DOHH2 (cell line): ENCODE measurements at regions not wholly inside any gene's neighbourhood (a gene's known extent, or its start where the extent isn't known, plus 50 kb on each side); places are given as distances from the start of the nearest gene placed in this dataset.

Experiments
- H3F3A ChIP-seq: fragments of 200-600 bp; sonication (generic), shearing (Covaris generic); 2 replicates; pipeline ENCODE4 v1.6.0; 2016; ENCODE audit warnings: antibody characterized with exemption, mild to moderate bottlenecking; ENCODE audit not compliant: control insufficient read depth, insufficient read depth
- H3K27ac ChIP-seq: fragments of 200-600 bp; sonication (generic); 2 replicates; pipeline ENCODE4 v1.5.1; 2014; ENCODE audit warnings: low read depth, mild to moderate bottlenecking, low read length, moderate library complexity
- H3K27me3 ChIP-seq: fragments of 200-600 bp; sonication (generic); 2 replicates; pipeline ENCODE4 v1.6.1; 2014; ENCODE audit warnings: mild to moderate bottlenecking, low read length, mixed read lengths; ENCODE audit not compliant: control insufficient read depth
- H3K36me3 ChIP-seq: fragments of 200-600 bp; sonication (generic); 2 replicates; pipeline ENCODE4 v1.6.1; 2014; ENCODE audit warnings: mild to moderate bottlenecking, low read length, moderate library complexity, mixed read lengths; ENCODE audit not compliant: control insufficient read depth
- H3K4me1 ChIP-seq: fragments of 200-600 bp; sonication (generic); 2 replicates; pipeline ENCODE4 v1.6.1; 2014; ENCODE audit warnings: mild to moderate bottlenecking, low read length, mixed read lengths; ENCODE audit not compliant: control insufficient read depth
- H3K4me2 ChIP-seq: fragments of 200-600 bp; sonication (generic); 2 replicates; pipeline ENCODE4 v1.6.0; 2014; ENCODE audit warnings: mild to moderate bottlenecking, low read length, moderate library complexity
- H3K4me3 ChIP-seq: fragments of 200-600 bp; sonication (generic); 2 replicates; pipeline ENCODE4 v1.5.1; 2014; ENCODE audit warnings: mild to moderate bottlenecking, low read length, mixed read lengths
- H3K79me2 ChIP-seq: fragments of 200-600 bp; sonication (generic); 2 replicates; pipeline ENCODE4 v1.6.1; 2014; ENCODE audit warnings: mild to moderate bottlenecking, low read length, mixed read lengths; ENCODE audit not compliant: control insufficient read depth
- H3K9me2 ChIP-seq: fragments of 200-600 bp; sonication (generic); replicated peaks from 2 replicates; pipeline ENCODE4 v1.6.1; 2014; ENCODE audit warnings: mild to moderate bottlenecking, low read length, mixed read lengths; ENCODE audit not compliant: control insufficient read depth
- H3K9me3 ChIP-seq: fragments of 200-600 bp; sonication (generic); 2 replicates; pipeline ENCODE4 v1.6.1; 2014; ENCODE audit warnings: antibody characterized with exemption, low read length, mixed read lengths; ENCODE audit not compliant: control insufficient read depth, insufficient read depth
- H4K20me1 ChIP-seq: fragments of 200-600 bp; sonication (generic); 2 replicates; pipeline ENCODE4 v1.6.0; 2014; ENCODE audit warnings: low read depth, mild to moderate bottlenecking, antibody characterized with exemption, low read length, moderate library complexity; ENCODE audit not compliant: control insufficient read depth, insufficient read depth
- EZH2phosphoT487 ChIP-seq: fragments of 200-600 bp; sonication (generic); IDR thresholded peaks from 2 replicates; pipeline ENCODE4 v1.6.1; 2017; ENCODE audit warnings: borderline replicate concordance, mild to moderate bottlenecking, antibody characterized with exemption, low read length, moderate library complexity, mixed read lengths
- TF ChIP-seq, protein P1 (sequence below): fragments of 200-600 bp; sonication (generic); IDR thresholded peaks from one replicate; pipeline ENCODE4 v1.5.1; 2014; ENCODE audit warnings: antibody characterized with exemption, mild to moderate bottlenecking, low read depth, low read length; ENCODE audit not compliant: poor library complexity, severe bottlenecking

DNA sequence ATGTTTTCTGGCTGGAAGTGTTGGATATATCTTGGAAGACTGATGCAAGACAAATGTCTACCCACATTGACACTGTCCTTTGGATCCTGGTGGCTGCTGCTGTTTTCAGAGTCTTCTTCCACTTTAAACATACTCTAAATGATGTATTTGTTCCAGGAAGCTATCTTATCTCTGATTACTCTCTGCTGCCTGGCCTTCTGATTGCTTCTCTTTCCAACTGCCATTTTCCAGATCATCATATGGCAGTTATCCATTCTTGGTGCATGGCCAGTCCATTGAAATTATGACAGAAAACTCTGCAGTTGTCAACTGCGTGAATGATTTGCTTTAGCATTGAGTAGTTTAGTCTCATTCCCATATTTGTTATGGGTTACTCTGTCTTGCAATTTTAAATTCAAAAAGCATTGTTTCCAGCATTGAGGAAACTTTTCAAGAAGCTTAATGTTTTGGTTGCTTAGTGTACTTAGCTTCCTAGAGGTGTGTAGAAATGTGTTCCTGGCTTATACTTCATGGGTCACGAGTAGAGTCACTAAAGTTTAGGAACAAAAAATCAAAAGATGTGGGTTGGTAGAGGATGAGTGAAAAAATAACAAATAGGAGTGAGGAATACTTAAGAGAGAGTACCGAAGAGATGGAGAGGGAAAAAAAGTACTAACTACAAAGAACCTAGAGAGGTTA, 268.3 kb upstream of the MTPN start:
- Histone ChIP-seq H3F3A (no peaks in the 10 kb centered on the region), H3K9me3 (no peaks in the 10 kb centered on the region), H3K4me1 (no peaks in the 10 kb centered on the region), H3K4me3 (no peak overlapping the region), H3K79me2 (no peaks in the 10 kb centered on the region), H3K27me3 (no peaks in the 10 kb centered on the region), H3K36me3 (no peaks in the 10 kb centered on the region), H3K9me2 (no peaks in the 10 kb centered on the region), H3K4me2 (no peak overlapping the region), H4K20me1 (no peaks in the 10 kb centered on the region), H3K27ac (no peak overlapping the region)
- TF ChIP-seq EZH2phosphoT487, result no peak
- TF ChIP-seq, protein P1, sequence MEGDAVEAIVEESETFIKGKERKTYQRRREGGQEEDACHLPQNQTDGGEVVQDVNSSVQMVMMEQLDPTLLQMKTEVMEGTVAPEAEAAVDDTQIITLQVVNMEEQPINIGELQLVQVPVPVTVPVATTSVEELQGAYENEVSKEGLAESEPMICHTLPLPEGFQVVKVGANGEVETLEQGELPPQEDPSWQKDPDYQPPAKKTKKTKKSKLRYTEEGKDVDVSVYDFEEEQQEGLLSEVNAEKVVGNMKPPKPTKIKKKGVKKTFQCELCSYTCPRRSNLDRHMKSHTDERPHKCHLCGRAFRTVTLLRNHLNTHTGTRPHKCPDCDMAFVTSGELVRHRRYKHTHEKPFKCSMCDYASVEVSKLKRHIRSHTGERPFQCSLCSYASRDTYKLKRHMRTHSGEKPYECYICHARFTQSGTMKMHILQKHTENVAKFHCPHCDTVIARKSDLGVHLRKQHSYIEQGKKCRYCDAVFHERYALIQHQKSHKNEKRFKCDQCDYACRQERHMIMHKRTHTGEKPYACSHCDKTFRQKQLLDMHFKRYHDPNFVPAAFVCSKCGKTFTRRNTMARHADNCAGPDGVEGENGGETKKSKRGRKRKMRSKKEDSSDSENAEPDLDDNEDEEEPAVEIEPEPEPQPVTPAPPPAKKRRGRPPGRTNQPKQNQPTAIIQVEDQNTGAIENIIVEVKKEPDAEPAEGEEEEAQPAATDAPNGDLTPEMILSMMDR, result no peak

DNA sequence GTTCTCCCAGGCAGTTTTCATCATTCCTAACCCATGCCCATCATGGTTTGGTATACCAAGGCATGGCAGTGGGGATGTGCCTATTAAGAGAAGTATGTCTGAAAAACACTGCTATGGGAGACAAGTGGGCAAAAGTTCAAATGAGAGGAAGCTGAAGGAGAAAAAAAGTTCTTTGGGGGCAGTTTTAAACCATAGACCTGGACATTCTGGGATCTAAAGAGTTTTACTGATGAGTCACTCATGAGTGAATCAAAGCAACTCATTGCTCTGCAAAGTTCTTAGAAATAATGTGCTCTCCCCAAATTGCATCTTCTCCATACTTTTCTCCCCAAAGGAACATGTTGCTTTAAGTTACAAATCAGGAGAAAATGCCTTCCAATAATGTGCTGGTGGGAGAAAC, 256.9 kb upstream of the MTPN start:
- no peak overlapping the region for H3K4me2 ChIP-seq
- H3K27ac ChIP-seq, result no peak overlapping the region
- no peaks in the 10 kb centered on the region for H4K20me1 ChIP-seq
- H3K9me3 ChIP-seq, result no peaks in the 10 kb centered on the region
- no peak overlapping the region for H3K4me3 ChIP-seq
- H3K27me3 ChIP-seq, result no peaks in the 10 kb centered on the region
- H3F3A ChIP-seq, result no peaks in the 10 kb centered on the region
- H3K4me1 ChIP-seq, result no peaks in the 10 kb centered on the region
- no peaks in the 10 kb centered on the region for H3K79me2 ChIP-seq
- H3K36me3 ChIP-seq, result no peaks in the 10 kb centered on the region
- TF ChIP-seq EZH2phosphoT487, result no peak
- TF ChIP-seq, protein P1, result no peak
- H3K9me2 ChIP-seq, result no peaks in the 10 kb centered on the region

DNA sequence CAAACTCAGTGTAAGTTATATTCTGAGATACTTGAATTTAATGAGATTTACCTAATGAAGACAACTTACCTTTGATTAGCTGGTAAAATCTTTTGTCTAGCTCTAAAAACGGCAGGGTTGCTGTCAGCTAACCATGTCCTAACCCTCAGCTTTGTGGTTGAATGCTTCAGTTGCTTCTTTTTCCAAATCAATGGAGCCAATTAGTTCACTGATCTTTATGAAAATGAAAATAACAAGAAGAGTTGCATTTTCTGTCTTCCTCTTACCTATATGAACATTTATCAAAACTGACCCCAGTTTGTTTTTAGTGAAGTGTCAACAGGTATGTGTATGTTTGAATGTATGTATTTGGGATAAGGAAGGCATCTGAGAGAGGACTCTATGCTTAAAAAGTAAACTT, 253.1 kb upstream of the MTPN start:
- Histone ChIP-seq H3K4me1 (no peaks in the 10 kb centered on the region), H3K36me3 (no peaks in the 10 kb centered on the region), H3K9me2 (no peaks in the 10 kb centered on the region), H4K20me1 (no peaks in the 10 kb centered on the region), H3K27ac (no peak overlapping the region), H3K79me2 (no peaks in the 10 kb centered on the region), H3K9me3 (no peaks in the 10 kb centered on the region), H3K4me2 (no peak overlapping the region), H3K4me3 (no peak overlapping the region), H3K27me3 (no peaks in the 10 kb centered on the region), H3F3A (no peaks in the 10 kb centered on the region)
- no peak for TF ChIP-seq EZH2phosphoT487
- TF ChIP-seq, protein P1, result no peak
